Esophagus muscularis mucosa (tissue), 4 donors: ENCODE measurements at regions not wholly inside any gene's neighbourhood (a gene's known extent, or its start where the extent isn't known, plus 50 kb on each side); places are given as distances from the start of the nearest gene placed in this dataset.

ENCODE experiments used
- DNase-seq: peaks from one replicate; pipeline ENCODE4 v3.0.0-alpha.2; 2017; ENCODE audit errors: extremely low spot score
- H3K27ac ChIP-seq, 4 donors: fragments of 200-600 bp; sonication (generic); replicated peaks in 1 of 4; 1 replicate in 3 of 4; 2 replicates in 1 of 4; pipeline ENCODE4 v1.5.1; 2016 to 2019; ENCODE audit warnings: mild to moderate bottlenecking in 1 of 4
- H3K27me3 ChIP-seq, 4 donors: fragments of 200-600 bp; sonication (generic); one replicate each; pipeline versions ENCODE4 v1.5.1 to v1.6.0; 2016 to 2019
- H3K36me3 ChIP-seq, 4 donors: fragments of 200-600 bp; sonication (generic); one replicate each; pipeline ENCODE4 v1.5.1; 2016 to 2019
- H3K4me1 ChIP-seq, 4 donors: fragments of 200-600 bp; sonication (generic); one replicate each; pipeline ENCODE4 v1.5.1; 2016 to 2019
- H3K4me3 ChIP-seq, 4 donors: fragments of 200-600 bp; sonication (generic); 1 replicate in 2 of 4; 2 replicates in 2 of 4; pipeline ENCODE4 v1.5.1; 2016 to 2019; ENCODE audit warnings: mild to moderate bottlenecking in 4 of 4, moderate library complexity in 1 of 4
- H3K9me3 ChIP-seq, 4 donors: fragments of 200-600 bp; sonication (generic); 1 replicate in 3 of 4; 2 replicates in 1 of 4; pipeline ENCODE4 v1.5.1; 2016 to 2019
- CTCF ChIP-seq, 3 experiments: fragments of 200-600 bp in 2 of 3; fragments of 450-650 bp in 1 of 3; sonication (generic) in 2 of 3; IDR thresholded peaks; one replicate each; pipeline ENCODE4 v1.5.1; 2017 to 2019; ENCODE audit warnings: antibody characterized with exemption in 3 of 3, mild to moderate bottlenecking in 2 of 3, moderate library complexity in 1 of 3
- EP300 ChIP-seq: sonication (generic); formaldehyde crosslinking; IDR thresholded peaks from one replicate; pipeline ENCODE4 v1.6.1; 2017; ENCODE audit warnings: antibody characterized with exemption
- POLR2A ChIP-seq: fragments of 450-650 bp; IDR thresholded peaks from one replicate; pipeline ENCODE4 v1.6.1; 2017; ENCODE audit warnings: antibody characterized with exemption, moderate library complexity, mild to moderate bottlenecking, low read depth
- POLR2AphosphoS5 ChIP-seq, 2 donors: sonication (generic); formaldehyde crosslinking; IDR thresholded peaks; one replicate each; pipeline ENCODE4 v1.6.1; 2017; ENCODE audit warnings: antibody characterized with exemption in 2 of 2
- WGBS: methylation state at CpG from one replicate; pipeline ENCODE4 v1.1.5; 2018; 5-methylcytosine and 5-hydroxymethylcytosine counted together
- intact Hi-C: fragments of 100-400 bp; cut with DNase I; formaldehyde crosslinking; loops from one replicate; pipeline ENCODE4 v1.15.1; 2023

GRCh38 chr18:70489571-70489970 lies 200.7 kb downstream of the SOCS6 start:
- WGBS = 31% methylated on average over 4 of the region's 4 CpGs
- TF ChIP-seq POLR2A = no peak
- TF ChIP-seq CTCF (IDR thresholded peaks at IDR 0.05) = no peak
- no peak for TF ChIP-seq POLR2AphosphoS5 (IDR thresholded peaks at IDR 0.05)
- no peak for TF ChIP-seq EP300
- Histone ChIP-seq H3K27ac (no peak overlapping the region), H3K27me3 (peaks cover 0 to 5% (median 0%) of the 10 kb centered on the region in 4 donors), H3K4me1 (no peaks in the 10 kb centered on the region), H3K36me3 (no peaks in the 10 kb centered on the region), H3K4me3 (no peak overlapping the region), H3K9me3 (no peaks in the 10 kb centered on the region)
- no peak for DNase-seq
- intact Hi-C loops = no loop called here

GRCh38 chr18:70469916-70470315 lies 181.1 kb downstream of the SOCS6 start:
- TF ChIP-seq POLR2A (no peak), POLR2AphosphoS5 (IDR thresholded peaks at IDR 0.05) (no peak), CTCF (IDR thresholded peaks at IDR 0.05) (no peak)
- Histone ChIP-seq H3K4me3 (no peak overlapping the region), H3K27me3 (no peaks in the 10 kb centered on the region), H3K4me1 (no peaks in the 10 kb centered on the region), H3K27ac (no peak overlapping the region), H3K36me3 (no peaks in the 10 kb centered on the region), H3K9me3 (no peaks in the 10 kb centered on the region)
- DNase-seq = no peak
- WGBS = 43% methylated on average over 5 of the region's 5 CpGs
- intact Hi-C loops = no loop called here

GRCh38 chr18:70468861-70469547 lies 180.2 kb downstream of the SOCS6 start:
- no peak for DNase-seq
- WGBS = 87% methylated on average over 5 of the region's 5 CpGs
- H3K27ac ChIP-seq = no peak overlapping the region
- no peaks in the 10 kb centered on the region for H3K27me3 ChIP-seq
- H3K36me3 ChIP-seq = no peaks in the 10 kb centered on the region
- peaks cover 0 to 9% (median 8%) of the 10 kb centered on the region in 4 donors for H3K4me1 ChIP-seq
- H3K9me3 ChIP-seq = no peaks in the 10 kb centered on the region
- intact Hi-C loops = no loop called here
- TF ChIP-seq POLR2A = no peak
- TF ChIP-seq POLR2AphosphoS5 (IDR thresholded peaks at IDR 0.05) = no peak
- no peak overlapping the region for H3K4me3 ChIP-seq

- 15% methylated on average over 18 of the region's 18 CpGs for WGBS
- Histone ChIP-seq H3K27ac (no peak overlapping the region), H3K9me3 (no peaks in the 10 kb centered on the region), H3K4me3 (peak overlapping the region; percentile 37 to 48 (median 38)), H3K4me1 (peaks cover 0 to 10% (median 8%) of the 10 kb centered on the region in 4 donors), H3K27me3 (peaks cover 0 to 5% (median 0%) of the 10 kb centered on the region in 4 donors), H3K36me3 (no peaks in the 10 kb centered on the region)
- no peak for DNase-seq
- peak in 1 of 3 experiments; percentile 34 for TF ChIP-seq CTCF (IDR thresholded peaks at IDR 0.05)
- TF ChIP-seq POLR2AphosphoS5 (IDR thresholded peaks at IDR 0.05) = peak in 1 of 2 donors; percentile 19
- TF ChIP-seq EP300 = no peak
- intact Hi-C loops = no loop called here
Observed at GRCh38 chr18:70464343-70465114, 175.7 kb downstream of the SOCS6 start.

GRCh38 chr18:70463085-70463484 lies 174.2 kb downstream of the SOCS6 start:
- intact Hi-C loops = no loop called here
- TF ChIP-seq POLR2A (no peak), CTCF (IDR thresholded peaks at IDR 0.05) (no peak), POLR2AphosphoS5 (IDR thresholded peaks at IDR 0.05) (no peak), EP300 (no peak)
- 87% methylated on average over 6 of the region's 6 CpGs for WGBS
- Histone ChIP-seq H3K36me3 (no peaks in the 10 kb centered on the region), H3K4me3 (no peak overlapping the region), H3K27me3 (peaks cover 0 to 14% (median 0%) of the 10 kb centered on the region in 4 donors), H3K9me3 (no peaks in the 10 kb centered on the region), H3K27ac (no peak overlapping the region), H3K4me1 (peaks cover 0 to 10% (median 8%) of the 10 kb centered on the region in 4 donors)
- no peak for DNase-seq
